Right atrium auricular region (tissue), 2 donors: ENCODE measurements at regions not wholly inside any gene's neighbourhood (a gene's known extent, or its start where the extent isn't known, plus 50 kb on each side); places are given as distances from the start of the nearest gene placed in this dataset.

ENCODE experiments used
- DNase-seq: peaks from one replicate; pipeline ENCODE4 v3.0.0-alpha.2; 2019; ENCODE audit warnings: low spot score
- H3K27ac ChIP-seq, 2 donors: fragments of 200-600 bp; sonication (generic); 1 replicate in 1 of 2; 2 replicates in 1 of 2; pipeline ENCODE4 v1.5.1; 2016 to 2019
- H3K27me3 ChIP-seq, 2 donors: fragments of 200-600 bp; sonication (generic); one replicate each; pipeline versions ENCODE4 v1.5.1 to v1.6.0; 2017 to 2019
- H3K36me3 ChIP-seq: fragments of 200-600 bp; sonication (generic); one replicate; pipeline ENCODE4 v1.5.1; 2016
- H3K4me1 ChIP-seq, 2 donors: fragments of 200-600 bp; sonication (generic); one replicate each; pipeline versions ENCODE4 v1.5.1 to v1.6.0; 2017 to 2019
- H3K4me3 ChIP-seq, 2 donors: fragments of 200-600 bp; sonication (generic); 1 replicate in 1 of 2; 2 replicates in 1 of 2; pipeline ENCODE4 v1.5.1; 2017 to 2019; ENCODE audit warnings: mild to moderate bottlenecking in 1 of 2, moderate library complexity in 1 of 2
- H3K9me3 ChIP-seq, 2 donors: fragments of 200-600 bp; sonication (generic); one replicate each; pipeline ENCODE4 v1.5.1; 2019
- TF ChIP-seq, protein P1 (sequence below), 2 donors: fragments of 200-600 bp; sonication (generic); IDR thresholded peaks; one replicate each; pipeline ENCODE4 v1.5.1; 2019; ENCODE audit warnings: antibody characterized with exemption in 2 of 2

DNA sequence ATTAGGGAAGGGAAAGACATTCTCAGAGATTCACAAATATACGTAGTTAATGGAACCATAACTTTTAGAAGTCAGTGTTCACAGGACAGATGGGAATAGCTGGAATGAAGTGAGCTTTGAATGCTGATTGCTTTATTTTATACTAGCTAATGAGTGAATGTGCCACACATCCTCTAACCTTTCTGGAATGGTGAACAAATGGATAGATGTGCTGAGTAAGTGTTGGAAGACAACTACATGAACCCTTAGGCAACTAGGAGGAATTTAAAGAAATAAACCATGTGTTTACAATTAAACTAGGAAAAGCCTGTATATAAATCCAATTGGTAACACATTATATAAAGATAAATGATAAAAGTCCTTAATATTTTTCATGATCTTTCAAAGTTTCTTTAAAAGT is 91.6 kb upstream of the LIMCH1 start:
- DNase-seq, result no peak
- H3K36me3 ChIP-seq, result no peaks in the 10 kb centered on the region
- no peaks in the 10 kb centered on the region for H3K27me3 ChIP-seq
- TF ChIP-seq, protein P1, sequence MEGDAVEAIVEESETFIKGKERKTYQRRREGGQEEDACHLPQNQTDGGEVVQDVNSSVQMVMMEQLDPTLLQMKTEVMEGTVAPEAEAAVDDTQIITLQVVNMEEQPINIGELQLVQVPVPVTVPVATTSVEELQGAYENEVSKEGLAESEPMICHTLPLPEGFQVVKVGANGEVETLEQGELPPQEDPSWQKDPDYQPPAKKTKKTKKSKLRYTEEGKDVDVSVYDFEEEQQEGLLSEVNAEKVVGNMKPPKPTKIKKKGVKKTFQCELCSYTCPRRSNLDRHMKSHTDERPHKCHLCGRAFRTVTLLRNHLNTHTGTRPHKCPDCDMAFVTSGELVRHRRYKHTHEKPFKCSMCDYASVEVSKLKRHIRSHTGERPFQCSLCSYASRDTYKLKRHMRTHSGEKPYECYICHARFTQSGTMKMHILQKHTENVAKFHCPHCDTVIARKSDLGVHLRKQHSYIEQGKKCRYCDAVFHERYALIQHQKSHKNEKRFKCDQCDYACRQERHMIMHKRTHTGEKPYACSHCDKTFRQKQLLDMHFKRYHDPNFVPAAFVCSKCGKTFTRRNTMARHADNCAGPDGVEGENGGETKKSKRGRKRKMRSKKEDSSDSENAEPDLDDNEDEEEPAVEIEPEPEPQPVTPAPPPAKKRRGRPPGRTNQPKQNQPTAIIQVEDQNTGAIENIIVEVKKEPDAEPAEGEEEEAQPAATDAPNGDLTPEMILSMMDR (IDR thresholded peaks at IDR 0.05), result no peak
- peaks cover 0 to 29% of the 10 kb centered on the region in 2 donors for H3K4me1 ChIP-seq
- no peaks in the 10 kb centered on the region for H3K9me3 ChIP-seq
- no peak overlapping the region for H3K4me3 ChIP-seq
- H3K27ac ChIP-seq, result no peak overlapping the region

DNA sequence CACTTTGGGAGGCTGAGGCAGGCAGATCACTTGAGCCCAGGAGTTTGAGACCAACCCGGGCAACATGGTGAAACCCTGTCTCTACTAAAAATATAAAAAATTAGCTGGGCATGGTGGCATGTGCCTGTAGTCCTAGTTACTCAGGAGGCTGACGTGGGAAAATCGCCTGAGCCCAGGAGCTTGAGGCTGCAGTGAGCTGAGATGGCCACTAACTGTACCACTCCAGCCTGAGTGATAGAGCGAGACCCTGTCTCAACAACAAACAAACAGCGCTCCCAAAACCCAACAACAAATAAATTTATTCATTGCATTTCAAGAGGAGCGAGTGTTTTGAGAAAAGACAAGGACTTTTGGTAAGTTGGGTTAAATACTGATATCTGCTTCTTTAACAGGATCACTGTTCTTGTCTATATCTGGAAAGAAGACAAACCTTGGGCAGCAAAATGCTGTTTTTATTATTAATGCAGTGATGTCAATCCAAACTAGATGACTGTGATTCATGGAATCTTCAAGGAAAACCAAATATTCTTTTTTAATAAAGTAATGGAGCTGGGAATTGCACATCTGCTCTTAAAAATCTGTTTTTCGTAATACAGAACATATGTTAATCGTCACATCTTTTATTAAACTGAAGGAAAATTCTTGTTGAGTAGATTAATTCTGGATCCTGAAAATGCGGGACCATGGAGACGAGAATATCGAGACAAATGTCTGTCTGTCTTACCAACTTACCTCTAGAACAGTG is 90.8 kb upstream of the LIMCH1 start:
- Histone ChIP-seq H3K4me1 (peaks cover 0 to 29% of the 10 kb centered on the region in 2 donors), H3K27ac (no peak overlapping the region), H3K9me3 (no peaks in the 10 kb centered on the region), H3K36me3 (no peaks in the 10 kb centered on the region), H3K27me3 (no peaks in the 10 kb centered on the region), H3K4me3 (no peak overlapping the region)
- TF ChIP-seq, protein P1 (IDR thresholded peaks at IDR 0.05), result no peak
- DNase-seq, result no peak

DNA sequence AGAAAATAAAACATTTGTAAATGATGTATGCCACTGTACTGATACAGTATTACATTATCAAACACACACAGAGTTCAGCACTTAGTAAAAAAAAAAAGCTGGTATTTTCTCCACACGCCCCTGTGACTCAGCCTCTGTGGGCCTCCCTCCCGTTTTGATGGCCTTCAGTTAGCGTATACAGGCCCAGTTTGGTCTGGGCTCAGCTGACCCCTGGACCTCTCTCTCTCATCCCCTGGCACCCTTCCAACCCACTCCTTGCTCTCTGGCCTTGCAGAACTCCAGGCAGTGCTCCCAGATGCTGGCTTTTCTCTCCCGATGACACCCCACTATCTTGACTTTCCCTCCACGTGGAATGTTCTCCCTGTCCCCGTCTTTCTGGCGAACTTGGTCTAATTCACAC is 89.0 kb upstream of the LIMCH1 start:
- Histone ChIP-seq H3K27me3 (no peaks in the 10 kb centered on the region), H3K27ac (peak overlapping the region in 1 of 2 donors; percentile 14), H3K4me1 (peaks cover 0 to 18% of the 10 kb centered on the region in 2 donors), H3K4me3 (no peak overlapping the region), H3K36me3 (no peaks in the 10 kb centered on the region), H3K9me3 (no peaks in the 10 kb centered on the region)
- DNase-seq, result no peak
- TF ChIP-seq, protein P1 (IDR thresholded peaks at IDR 0.05), result no peak

DNA sequence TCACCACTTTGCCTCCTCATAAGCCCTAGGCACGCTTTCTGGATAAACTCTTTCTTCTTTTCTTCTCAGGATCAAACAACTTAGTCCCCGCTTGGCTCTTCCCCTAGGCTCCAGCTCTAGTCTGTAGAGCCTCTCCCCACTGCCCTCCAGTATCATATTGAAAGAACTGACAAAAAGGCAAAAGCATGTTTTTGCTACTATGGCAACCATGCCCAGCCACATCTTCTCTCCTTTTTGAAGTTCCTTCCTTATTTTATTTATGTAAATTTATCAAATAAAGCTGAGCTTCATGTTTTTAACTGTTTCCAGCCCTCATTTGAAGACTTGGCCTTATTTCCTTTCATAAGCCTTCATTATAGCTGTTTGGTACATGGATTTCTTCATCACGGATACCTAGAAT is 86.0 kb upstream of the LIMCH1 start:
- Histone ChIP-seq H3K4me3 (no peak overlapping the region), H3K9me3 (no peaks in the 10 kb centered on the region), H3K4me1 (peaks cover 0 to 24% of the 10 kb centered on the region in 2 donors), H3K36me3 (no peaks in the 10 kb centered on the region), H3K27ac (no peak overlapping the region), H3K27me3 (no peaks in the 10 kb centered on the region)
- TF ChIP-seq, protein P1 (IDR thresholded peaks at IDR 0.05), result no peak
- DNase-seq, result no peak

DNA sequence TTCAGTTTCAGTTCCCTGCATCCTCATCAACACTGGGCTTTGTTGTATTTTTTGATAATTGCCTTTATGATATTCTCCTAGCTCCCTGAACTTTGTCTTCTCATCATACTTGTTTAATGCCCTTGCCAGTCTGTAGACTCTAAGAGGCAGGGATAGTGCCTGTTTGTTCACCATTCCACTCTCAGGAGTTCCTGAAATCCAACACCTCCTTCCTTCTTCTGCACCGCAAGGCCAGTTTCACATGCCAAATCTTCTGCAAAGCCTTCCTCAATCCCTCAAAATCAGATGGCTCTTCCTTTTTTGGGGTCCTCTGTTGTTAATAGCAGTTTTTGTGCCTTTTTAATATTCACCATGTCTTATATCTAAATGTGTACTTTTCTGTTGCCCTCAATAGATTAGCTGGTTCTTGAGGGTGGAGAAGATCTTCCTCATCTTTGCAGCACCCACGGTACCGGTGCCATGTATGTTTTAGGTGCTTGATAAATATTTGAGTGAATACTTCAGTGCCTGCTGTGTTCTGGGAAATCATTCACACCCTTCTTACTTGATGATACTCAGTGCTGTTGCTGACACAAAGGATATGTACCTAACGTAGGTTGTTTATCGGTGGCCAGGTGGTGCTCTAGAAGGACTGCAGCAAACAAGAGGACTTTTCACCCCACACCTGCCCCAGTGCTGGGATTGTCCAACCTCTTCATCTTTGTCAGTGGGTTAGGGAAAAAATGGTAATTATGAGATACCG is 85.3 kb upstream of the LIMCH1 start:
- no peak overlapping the region for H3K4me3 ChIP-seq
- no peaks in the 10 kb centered on the region for H3K27me3 ChIP-seq
- H3K36me3 ChIP-seq, result no peaks in the 10 kb centered on the region
- H3K27ac ChIP-seq, result no peak overlapping the region
- peaks cover 0 to 24% of the 10 kb centered on the region in 2 donors for H3K4me1 ChIP-seq
- no peaks in the 10 kb centered on the region for H3K9me3 ChIP-seq
- TF ChIP-seq, protein P1 (IDR thresholded peaks at IDR 0.05), result no peak
- no peak for DNase-seq
